Tibial nerve (tissue), 4 donors: ENCODE measurements at regions not wholly inside any gene's neighbourhood (a gene's known extent, or its start where the extent isn't known, plus 50 kb on each side); places are given as distances from the start of the nearest gene placed in this dataset.

ENCODE experiments used
- DNase-seq, 2 donors: peaks; one replicate each; pipeline ENCODE4 v3.0.0-alpha.2; 2019; ENCODE audit warnings: low spot score in 2 of 2
- H3K27ac ChIP-seq, 4 donors: fragments of 200-600 bp; sonication (generic) in 3 of 4; one replicate each; pipeline ENCODE4 v1.5.1; 2017 to 2019; ENCODE audit warnings: mild to moderate bottlenecking in 1 of 4
- H3K27me3 ChIP-seq, 2 donors: fragments of 200-600 bp; sonication (generic) in 1 of 2; one replicate each; pipeline versions ENCODE4 v1.5.1 to v1.6.0; 2017 to 2019
- H3K36me3 ChIP-seq, 3 donors: fragments of 200-600 bp; sonication (generic); one replicate each; pipeline ENCODE4 v1.5.1; 2018 to 2019
- H3K4me1 ChIP-seq, 4 donors: fragments of 200-600 bp; sonication (generic) in 3 of 4; one replicate each; pipeline ENCODE4 v1.5.1; 2017 to 2019
- H3K4me3 ChIP-seq, 4 donors: fragments of 200-600 bp; sonication (generic) in 3 of 4; one replicate each; pipeline ENCODE4 v1.5.1; 2017 to 2019; ENCODE audit warnings: mild to moderate bottlenecking in 1 of 4, moderate library complexity in 1 of 4
- H3K9me3 ChIP-seq, 4 donors: fragments of 200-600 bp; sonication (generic) in 3 of 4; one replicate each; pipeline ENCODE4 v1.5.1; 2017 to 2019
- CTCF ChIP-seq, 5 experiments: fragments of 200-600 bp in 3 of 5; fragments of 450-650 bp in 2 of 5; sonication (generic) in 3 of 5; IDR thresholded peaks; one replicate each; pipeline ENCODE4 v1.5.1; 2016 to 2019; ENCODE audit warnings: antibody characterized with exemption in 5 of 5, mild to moderate bottlenecking in 3 of 5, moderate library complexity in 2 of 5
- EP300 ChIP-seq, 2 donors: sonication (generic); formaldehyde crosslinking; IDR thresholded peaks; one replicate each; pipeline ENCODE4 v1.6.1; 2017; ENCODE audit warnings: antibody characterized with exemption in 2 of 2, mild to moderate bottlenecking in 1 of 2
- POLR2A ChIP-seq, 2 donors: fragments of 450-650 bp; IDR thresholded peaks; one replicate each; pipeline ENCODE4 v1.6.1; 2017; ENCODE audit warnings: antibody characterized with exemption in 2 of 2, mild to moderate bottlenecking in 2 of 2, moderate library complexity in 2 of 2
- WGBS, 2 donors: methylation state at CpG; one replicate each; pipeline ENCODE4 v1.1.5; 2018; 5-methylcytosine and 5-hydroxymethylcytosine counted together

- no peak overlapping the region for H3K27ac ChIP-seq
- no peaks in the 10 kb centered on the region for H3K9me3 ChIP-seq
- no peak for DNase-seq
- TF ChIP-seq CTCF (IDR thresholded peaks at IDR 0.05): no peak
- TF ChIP-seq EP300 (IDR thresholded peaks at IDR 0.05): no peak
- TF ChIP-seq POLR2A (IDR thresholded peaks at IDR 0.05): no peak
- no peaks in the 10 kb centered on the region for H3K4me1 ChIP-seq
- WGBS, 2 donors: 87 to 89% methylated on average over 3 of the region's 3 CpGs
- H3K27me3 ChIP-seq: no peaks in the 10 kb centered on the region
- no peak overlapping the region for H3K4me3 ChIP-seq
- no peaks in the 10 kb centered on the region for H3K36me3 ChIP-seq
Observed at GRCh38 chr3:24944805-24945520, 450.3 kb upstream of the THRB start.

GRCh38 chr3:24945563-24945962 lies 450.9 kb upstream of the THRB start:
- no peaks in the 10 kb centered on the region for H3K36me3 ChIP-seq
- TF ChIP-seq POLR2A (IDR thresholded peaks at IDR 0.05): no peak
- TF ChIP-seq CTCF (IDR thresholded peaks at IDR 0.05): no peak
- no peak for TF ChIP-seq EP300 (IDR thresholded peaks at IDR 0.05)

GRCh38 chr3:24947103-24947502 lies 452.5 kb upstream of the THRB start:
- DNase-seq: no peak
- H3K4me3 ChIP-seq: no peak overlapping the region
- H3K4me1 ChIP-seq: no peaks in the 10 kb centered on the region
- no peaks in the 10 kb centered on the region for H3K27me3 ChIP-seq
- no peaks in the 10 kb centered on the region for H3K9me3 ChIP-seq
- WGBS, 2 donors: 84 to 86% methylated on average over 4 of the region's 4 CpGs
- H3K27ac ChIP-seq: no peak overlapping the region
- no peaks in the 10 kb centered on the region for H3K36me3 ChIP-seq
- TF ChIP-seq EP300 (IDR thresholded peaks at IDR 0.05): no peak
- no peak for TF ChIP-seq POLR2A (IDR thresholded peaks at IDR 0.05)

More at GRCh38 chr3:24945563-24945962, 450.9 kb upstream of the THRB start:
- Histone ChIP-seq H3K27me3 (no peaks in the 10 kb centered on the region), H3K9me3 (no peaks in the 10 kb centered on the region), H3K27ac (no peak overlapping the region), H3K4me3 (no peak overlapping the region), H3K4me1 (no peaks in the 10 kb centered on the region)
- WGBS, 2 donors: 51 to 60% methylated on average over 2 of the region's 2 CpGs
- no peak for DNase-seq

- H3K27ac ChIP-seq: no peak overlapping the region
- H3K36me3 ChIP-seq: no peaks in the 10 kb centered on the region
- H3K9me3 ChIP-seq: no peaks in the 10 kb centered on the region
- H3K4me1 ChIP-seq: no peaks in the 10 kb centered on the region
- TF ChIP-seq CTCF (IDR thresholded peaks at IDR 0.05) (no peak), POLR2A (IDR thresholded peaks at IDR 0.05) (no peak), EP300 (IDR thresholded peaks at IDR 0.05) (no peak)
- H3K4me3 ChIP-seq: no peak overlapping the region
- no peaks in the 10 kb centered on the region for H3K27me3 ChIP-seq
- whole genome bisulfite sequencing, 2 donors: 76 to 85% methylated on average over 4 of the region's 4 CpGs
- DNase-seq: no peak
Observed at GRCh38 chr3:24951180-24951579, 456.5 kb upstream of the THRB start.

GRCh38 chr3:24952388-24952787 lies 457.7 kb upstream of the THRB start:
- Histone ChIP-seq H3K27me3 (no peaks in the 10 kb centered on the region), H3K4me1 (no peaks in the 10 kb centered on the region), H3K27ac (no peak overlapping the region), H3K4me3 (no peak overlapping the region), H3K9me3 (no peaks in the 10 kb centered on the region), H3K36me3 (no peaks in the 10 kb centered on the region)
- TF ChIP-seq POLR2A (IDR thresholded peaks at IDR 0.05) (no peak), EP300 (IDR thresholded peaks at IDR 0.05) (no peak), CTCF (IDR thresholded peaks at IDR 0.05) (no peak)
- WGBS, 2 donors: 68 to 82% methylated on average over 6 of the region's 6 CpGs
- DNase-seq: no peak
